ENCODE measurements at regions not wholly inside any gene's neighbourhood (a gene's known extent, or its start where the extent isn't known, plus 50 kb on each side); places are given as distances from the start of the nearest gene placed in this dataset.

DNA sequence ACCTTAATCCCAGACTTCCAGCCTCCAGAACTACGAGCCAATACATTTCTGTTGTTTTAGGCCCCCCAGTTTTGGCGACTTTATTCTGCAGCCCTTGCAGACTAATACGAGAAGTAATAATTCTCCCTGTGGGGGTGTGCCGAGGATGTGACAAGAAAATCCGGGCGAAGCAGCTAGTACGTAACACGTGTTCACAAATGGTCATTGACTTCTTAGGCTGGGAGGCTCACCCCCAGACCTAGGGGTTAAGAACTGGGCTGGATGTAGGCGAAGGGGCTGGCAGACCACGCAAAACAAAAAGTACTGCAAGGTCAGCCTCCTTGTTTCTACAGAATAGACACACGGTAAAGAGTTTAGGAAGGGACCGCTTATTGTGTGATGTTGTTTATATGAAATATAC lies 69.8 kb upstream of the ESRRB start:
- no peak for DNase-seq (ENCODE audit: low spot score)

DNA sequence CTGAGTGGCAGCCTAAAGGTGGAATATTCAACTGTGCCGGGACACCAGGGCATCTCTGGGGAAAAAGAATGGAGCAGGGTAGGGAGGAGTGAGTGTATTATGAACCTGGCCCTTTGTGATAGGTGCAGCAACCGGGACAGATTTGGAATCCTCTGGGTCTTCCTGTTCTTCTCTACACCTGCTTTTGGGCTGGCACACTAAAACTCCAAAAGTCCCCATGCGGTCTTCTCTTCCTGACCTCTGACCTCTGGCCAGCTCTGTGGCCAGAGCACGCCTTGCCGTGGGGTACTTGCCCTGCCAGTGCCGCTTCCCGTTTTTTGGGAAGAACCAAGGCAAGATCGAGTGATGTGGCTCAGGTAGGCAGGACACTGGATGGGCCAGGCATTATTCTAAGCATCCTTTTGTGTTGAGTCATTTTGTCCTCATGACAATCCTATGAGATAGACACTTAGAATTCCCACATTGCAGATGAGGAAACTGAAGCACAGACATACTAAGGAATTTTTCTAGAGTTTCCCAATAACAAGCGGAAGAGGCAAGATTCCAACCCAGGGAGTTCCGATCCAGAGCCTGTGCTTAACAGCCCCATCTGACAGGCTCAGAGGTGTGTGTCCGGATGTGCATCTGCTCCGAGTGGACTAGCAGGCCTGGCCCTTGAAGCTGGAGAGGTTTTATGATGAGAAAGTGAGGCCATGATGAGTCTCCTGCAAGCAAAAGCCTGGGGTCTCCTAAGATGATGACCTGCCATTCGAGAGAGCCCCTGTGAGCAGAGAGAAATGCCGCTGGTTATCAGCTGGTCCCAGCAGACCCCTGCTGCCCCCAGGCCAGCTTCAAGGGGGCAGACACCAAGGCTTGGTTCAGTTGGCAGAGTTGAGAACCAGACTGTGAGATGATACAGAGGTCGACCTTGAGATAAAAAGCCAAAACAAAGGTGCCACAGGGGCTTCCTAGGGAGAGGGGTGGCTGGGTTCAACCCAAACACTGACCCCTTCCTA lies 67.9 kb upstream of the ESRRB start:
- no peak for DNase-seq (ENCODE audit: low spot score)

DNA sequence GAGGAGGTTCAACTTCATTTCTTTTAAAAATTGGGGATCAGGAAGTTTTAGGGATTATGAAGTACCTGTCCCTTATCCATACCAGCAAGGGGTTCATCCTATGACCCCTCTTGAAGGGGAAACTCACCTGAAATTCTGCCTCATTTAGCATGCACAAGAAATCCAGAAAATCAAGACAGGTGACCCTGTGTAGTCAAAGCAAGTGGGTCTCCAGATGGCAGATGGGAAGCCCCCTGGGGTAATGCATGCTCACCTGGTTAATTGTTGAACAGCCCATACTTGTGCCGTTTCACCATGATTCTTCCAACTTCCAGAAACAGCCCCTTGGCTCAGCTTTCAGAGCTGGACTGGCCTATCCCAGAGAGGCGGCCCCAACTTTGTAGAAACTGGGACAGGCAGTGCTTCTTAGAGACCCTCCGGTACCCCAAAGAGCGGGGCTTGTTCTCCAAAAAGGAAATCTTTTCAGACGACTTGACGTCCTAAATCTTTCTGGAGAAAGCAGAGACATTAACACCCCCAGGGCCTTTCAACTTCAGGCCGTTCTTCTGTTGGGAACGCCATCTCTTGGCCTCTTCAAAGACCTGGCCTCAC lies 66.3 kb upstream of the ESRRB start:
- DNase-seq (ENCODE audit: low spot score), result no peak

DNA sequence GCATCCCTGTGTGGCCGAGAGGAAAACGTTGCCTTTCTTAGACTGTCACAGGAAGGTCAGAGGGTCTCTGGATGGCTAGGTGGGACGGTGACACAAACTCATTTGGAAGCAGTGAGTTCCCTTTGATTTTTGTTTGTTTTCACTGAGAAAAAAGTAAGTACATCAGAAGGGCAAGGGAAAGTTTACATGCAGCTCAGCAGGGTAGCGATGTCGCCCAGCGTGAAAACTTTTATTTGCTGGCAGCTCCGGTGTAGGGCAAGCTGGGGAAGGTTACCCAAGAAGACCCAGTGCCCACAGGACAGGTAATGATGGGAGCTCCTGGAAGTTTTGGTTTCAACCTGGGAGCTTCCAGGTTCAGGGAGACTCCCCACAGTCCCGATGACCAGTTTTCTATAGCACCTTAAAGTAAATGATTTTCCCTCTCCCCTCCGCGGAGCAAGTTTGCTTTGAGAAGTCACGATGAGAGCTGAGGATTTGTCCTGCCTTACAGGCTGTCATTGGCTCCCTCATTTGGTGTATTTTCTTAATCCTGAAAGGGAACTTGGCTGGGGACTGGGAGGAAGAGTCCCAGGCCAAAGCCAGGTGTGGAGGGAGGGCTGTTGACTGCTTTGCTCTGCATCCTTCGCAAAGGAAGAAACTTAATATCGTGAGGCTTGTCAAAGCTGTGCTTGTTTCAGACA lies 64.7 kb upstream of the ESRRB start:
- no peak for DNase-seq (ENCODE audit: low spot score)

DNA sequence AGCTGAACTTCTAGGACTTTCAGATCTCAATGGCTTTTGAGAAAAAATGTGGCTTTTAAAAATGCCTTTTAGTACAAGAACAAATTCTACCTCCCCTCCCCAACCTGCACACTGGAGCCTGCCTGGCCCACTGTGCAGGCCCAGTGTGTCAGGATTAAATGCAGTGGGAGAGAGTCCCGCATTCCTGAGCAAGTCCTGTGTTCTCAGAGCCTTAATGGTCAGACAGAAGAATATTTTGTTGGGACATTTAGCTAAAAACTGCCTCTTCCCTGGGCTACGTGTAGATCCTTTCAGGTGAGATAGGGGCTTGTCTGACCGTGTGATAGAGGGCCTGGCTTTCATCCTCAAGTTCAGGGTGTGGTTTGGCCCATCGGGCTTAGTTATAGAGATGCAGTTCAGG lies 63.1 kb upstream of the ESRRB start:
- no peak for DNase-seq (ENCODE audit: low spot score)

DNA sequence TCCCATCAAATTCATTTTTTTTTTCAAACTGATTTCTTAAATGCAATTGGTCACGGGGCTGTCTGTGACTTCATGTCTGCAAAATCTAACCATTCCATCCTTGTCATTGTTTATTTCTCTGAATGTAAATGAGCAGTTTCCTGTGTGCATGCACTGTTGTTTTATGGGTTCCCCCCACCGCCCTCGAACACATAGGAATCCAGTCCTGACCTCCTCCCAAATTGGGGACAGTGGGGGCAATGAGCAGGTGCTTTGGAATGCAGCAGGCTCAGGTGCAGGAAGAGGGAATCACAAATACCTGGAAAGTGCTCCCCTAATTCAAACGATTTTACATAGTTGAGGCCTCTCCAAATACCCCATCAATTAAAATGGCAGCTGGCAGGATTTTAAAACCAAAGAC lies 62.6 kb upstream of the ESRRB start:
- DNase-seq (ENCODE audit: low spot score), result no peak

DNA sequence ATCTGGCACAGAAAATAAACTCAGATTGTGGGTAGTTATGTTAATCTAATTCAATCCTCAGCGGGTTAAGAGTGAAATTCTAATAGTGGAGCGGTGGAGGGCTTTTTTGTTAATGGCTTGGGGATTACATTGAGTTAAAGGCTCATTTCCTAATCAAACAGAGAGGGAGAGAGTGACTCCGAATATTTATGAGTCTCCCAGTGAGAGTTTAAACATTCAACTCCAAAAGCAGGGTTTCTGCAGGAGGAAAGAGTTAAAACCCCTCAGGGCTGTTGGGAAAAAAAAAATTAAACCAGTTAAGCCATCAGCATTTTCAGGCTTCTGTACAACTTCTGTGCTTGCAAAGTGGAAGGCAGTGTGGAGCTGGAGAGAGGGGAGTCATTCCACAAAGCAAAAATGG lies 62.1 kb upstream of the ESRRB start:
- DNase-seq (ENCODE audit: low spot score), result no peak

DNA sequence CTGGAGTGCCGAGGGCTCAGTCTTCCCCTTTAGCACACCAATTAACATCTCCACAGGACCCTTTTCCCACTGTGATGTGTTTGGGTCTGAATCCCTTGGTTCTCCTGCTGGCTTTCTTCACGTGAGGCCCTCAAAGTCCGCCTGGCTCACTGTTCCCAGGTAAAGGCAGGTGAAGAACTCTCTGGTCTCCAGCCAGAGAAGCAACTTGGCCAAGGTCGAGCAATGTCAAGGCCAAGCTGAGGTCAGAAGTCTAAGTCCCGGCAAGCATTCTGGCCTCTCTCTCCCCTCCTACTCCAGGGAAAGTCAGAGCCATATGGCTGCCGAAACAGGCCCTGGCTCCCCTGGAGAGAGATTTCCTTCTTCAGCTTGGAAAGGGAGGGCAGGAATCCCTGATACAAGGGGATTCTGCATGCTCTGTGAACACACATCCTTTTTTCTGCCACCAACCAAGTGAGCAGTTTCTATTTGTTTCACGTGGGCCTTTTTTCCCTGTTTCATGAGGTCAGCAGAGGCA lies 61.4 kb upstream of the ESRRB start:
- no peak for DNase-seq (ENCODE audit: low spot score)

DNA sequence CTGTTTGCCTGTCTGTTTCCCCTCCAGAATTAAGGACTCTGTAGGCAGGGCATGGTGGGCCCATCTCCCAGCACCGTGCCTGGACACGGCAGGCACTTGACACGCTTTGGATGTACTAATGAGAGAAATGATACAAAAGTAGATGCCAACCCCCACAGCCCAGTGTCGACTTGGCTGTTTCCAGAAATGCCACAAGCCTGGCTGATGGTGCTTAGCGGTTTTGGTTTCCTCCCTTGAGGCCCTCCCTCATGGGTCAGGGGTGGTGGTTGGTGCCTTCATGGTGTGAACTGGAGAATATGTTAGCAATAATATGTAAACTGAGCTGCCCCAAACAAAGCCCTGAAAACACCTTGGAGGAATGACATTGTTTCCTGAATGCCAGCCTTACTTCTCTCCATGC lies 55.5 kb upstream of the ESRRB start:
- no peak for DNase-seq (ENCODE audit: low spot score)

DNA sequence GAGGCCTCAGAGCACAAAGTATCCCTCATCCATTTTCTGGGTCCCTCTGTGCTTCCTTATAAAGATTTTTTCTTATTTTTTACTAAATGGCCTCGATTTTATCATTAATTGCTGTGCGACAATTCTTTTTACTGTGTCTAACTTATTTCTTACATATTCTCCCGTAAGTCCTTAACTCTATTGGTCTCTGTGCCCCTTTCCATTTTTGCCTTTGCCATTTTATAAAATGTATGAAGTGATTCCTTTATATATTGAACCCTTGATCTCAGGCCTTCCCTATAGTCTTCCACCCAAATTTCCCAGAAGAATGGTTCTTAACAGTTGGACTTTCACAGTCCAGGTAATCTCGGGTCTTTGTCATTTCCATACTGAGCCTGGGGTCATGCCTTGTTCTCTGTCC lies 55.0 kb upstream of the ESRRB start:
- no peak for DNase-seq (ENCODE audit: low spot score)

DNA sequence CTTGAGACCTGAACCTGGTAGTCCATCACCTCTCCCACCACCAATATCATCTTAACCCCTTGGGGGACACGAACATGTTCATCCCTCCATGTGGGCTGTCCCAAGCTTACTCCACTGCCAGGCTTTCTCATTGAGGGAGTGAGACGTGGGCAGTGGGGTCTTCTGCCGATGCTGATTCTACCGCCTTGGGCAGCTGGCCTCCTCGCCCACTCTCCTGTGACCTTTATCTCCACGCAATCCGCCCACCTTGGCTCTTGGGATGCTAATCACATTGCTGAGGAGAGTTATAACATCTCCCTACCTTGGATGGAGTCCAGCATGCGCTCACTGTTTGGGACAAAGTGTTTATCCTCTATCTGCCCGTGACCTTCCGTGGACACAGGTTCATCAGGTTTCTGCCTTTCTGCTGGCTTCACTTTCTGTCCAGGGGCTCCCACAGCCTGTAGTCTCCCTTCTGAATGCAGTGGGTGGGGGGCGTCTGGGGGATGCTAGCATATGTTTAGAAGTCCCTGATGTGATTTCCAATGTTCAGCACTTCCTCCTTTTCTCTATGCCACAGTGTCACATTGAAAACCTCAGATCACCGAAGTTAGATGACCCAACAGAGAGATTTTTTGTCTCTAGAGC lies 53.2 kb upstream of the ESRRB start:
- DNase-seq (ENCODE audit: low spot score), result no peak

DNA sequence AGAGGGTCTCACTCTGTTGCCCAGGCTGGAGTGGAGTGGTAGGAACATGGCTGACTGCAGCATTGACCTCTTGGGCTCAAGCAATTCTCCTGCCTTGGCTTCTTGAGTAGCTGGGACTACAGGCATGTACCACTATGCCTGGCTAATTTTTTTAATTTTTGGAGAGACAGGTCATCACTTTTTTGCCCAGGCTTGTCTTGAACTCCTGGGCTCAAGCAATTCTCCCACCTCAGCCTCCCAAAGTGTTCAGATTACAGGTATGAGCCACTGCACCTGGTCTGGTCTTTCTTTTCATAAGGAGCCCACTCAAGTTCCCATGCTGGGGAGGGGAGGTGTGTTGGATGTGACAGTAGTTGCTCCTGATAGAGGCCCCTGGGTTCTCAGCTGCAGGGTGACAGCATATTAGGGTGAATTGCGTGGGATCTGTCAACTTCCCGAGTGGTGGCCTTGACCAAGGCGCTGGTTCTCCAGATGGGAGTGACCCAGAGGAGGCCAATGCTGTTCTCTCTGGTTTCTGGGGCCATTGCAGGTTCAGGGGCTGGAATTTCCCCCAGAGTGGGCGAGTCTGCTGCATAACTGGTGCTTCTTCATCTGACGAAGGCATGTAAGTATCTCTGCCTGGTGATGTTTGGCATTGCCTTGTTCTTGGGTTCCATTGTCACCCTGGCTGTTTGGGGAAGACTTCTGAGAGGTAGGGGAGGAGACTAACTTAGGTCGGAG lies 52.4 kb upstream of the ESRRB start:
- no peak for DNase-seq (ENCODE audit: low spot score)

DNA sequence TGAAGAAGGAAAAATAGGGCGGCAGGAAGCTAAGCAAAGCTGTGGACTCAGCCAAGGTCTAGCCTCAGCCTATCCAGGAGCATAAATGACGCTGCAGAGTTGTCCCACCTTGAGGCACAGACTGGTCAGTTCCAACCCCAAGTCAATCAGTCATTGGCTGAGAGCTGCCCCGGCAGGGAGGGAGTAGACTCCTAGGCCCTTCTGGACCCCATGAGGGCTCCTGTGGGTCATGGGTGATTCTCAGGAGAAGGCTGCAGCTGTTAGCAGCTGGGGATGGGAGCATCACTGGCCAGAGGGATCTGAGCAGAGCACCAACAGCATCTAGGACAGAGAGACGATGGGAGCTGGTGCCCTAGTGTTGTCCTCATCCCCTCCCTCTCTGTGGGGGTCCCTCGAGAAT lies 51.8 kb upstream of the ESRRB start:
- DNase-seq (ENCODE audit: low spot score), result no peak

All from SK-N-DZ (cell line).